Mesenchymal stem cell (in vitro differentiated cells and primary cell): ENCODE measurements at regions not wholly inside any gene's neighbourhood (a gene's known extent, or its start where the extent isn't known, plus 50 kb on each side); places are given as distances from the start of the nearest gene placed in this dataset.
"Not testable (repeated sequence)": the region's sequence is repeated elsewhere in the genome, so short reads cannot be mapped to it uniquely, and the experiment has no call there.

Experiments
- DNase-seq: peaks from one replicate; pipeline ENCODE4 v3.0.0-alpha.2; 2013
- H2AFZ ChIP-seq: one replicate; pipeline ENCODE4 v1.6.1; 2013; ENCODE audit warnings: low read depth, mild to moderate bottlenecking, control low read depth, inconsistent platforms, low read length, moderate library complexity
- H2AK5ac ChIP-seq: 2 replicates; pipeline ENCODE4 v1.6.1; 2013; ENCODE audit warnings: low read length, moderate library complexity, mild to moderate bottlenecking, inconsistent platforms; ENCODE audit not compliant: severe bottlenecking
- H2BK120ac ChIP-seq: one replicate; pipeline ENCODE4 v1.6.1; 2013; ENCODE audit warnings: low read depth, mild to moderate bottlenecking, inconsistent platforms, low read length, moderate library complexity
- H2BK12ac ChIP-seq, 2 experiments: one replicate each; pipeline ENCODE4 v1.6.1; 2013; ENCODE audit warnings: inconsistent platforms in 2 of 2, low read length in 2 of 2, mild to moderate bottlenecking in 2 of 2, moderate library complexity in 2 of 2, control low read depth in 1 of 2
- H2BK15ac ChIP-seq: one replicate; pipeline ENCODE4 v1.6.1; 2013; ENCODE audit warnings: mild to moderate bottlenecking, low read depth, inconsistent platforms; ENCODE audit not compliant: poor library complexity, severe bottlenecking
- H2BK5ac ChIP-seq: 2 replicates; pipeline ENCODE4 v1.6.1; 2013; ENCODE audit warnings: low read depth, mild to moderate bottlenecking, low read length, control low read depth, inconsistent platforms; ENCODE audit not compliant: poor library complexity, severe bottlenecking
- H3K14ac ChIP-seq, 2 experiments: one replicate each; pipeline ENCODE4 v1.6.1; 2013; ENCODE audit warnings: inconsistent platforms in 2 of 2, low read length in 2 of 2, control low read depth in 1 of 2, mild to moderate bottlenecking in 1 of 2, moderate library complexity in 1 of 2
- H3K18ac ChIP-seq, 2 experiments: one replicate each; pipeline ENCODE4 v1.6.1; 2013; ENCODE audit warnings: inconsistent platforms in 2 of 2, low read length in 2 of 2, control low read depth in 1 of 2, low read depth in 1 of 2, mild to moderate bottlenecking in 1 of 2
- H3K23ac ChIP-seq, 2 experiments: one replicate each; pipeline ENCODE4 v1.6.1; 2013; ENCODE audit warnings: inconsistent platforms in 2 of 2, low read length in 2 of 2, mild to moderate bottlenecking in 2 of 2, moderate library complexity in 2 of 2, control low read depth in 1 of 2
- H3K27ac ChIP-seq: 2 replicates; pipeline ENCODE4 v1.5.1; 2013; ENCODE audit warnings: mild to moderate bottlenecking, moderate library complexity, low read length, control low read depth, inconsistent platforms; ENCODE audit not compliant: poor library complexity, severe bottlenecking
- H3K27me3 ChIP-seq, 2 experiments: 2 replicates each; pipeline versions ENCODE4 v1.6.1 to v1.7.0; 2013; ENCODE audit warnings: low read length in 2 of 2, mild to moderate bottlenecking in 2 of 2, moderate library complexity in 2 of 2, control low read depth in 1 of 2, inconsistent platforms in 1 of 2; ENCODE audit not compliant: control insufficient read depth in 1 of 2, insufficient read depth in 1 of 2
- H3K36me3 ChIP-seq, 2 experiments: 2 replicates each; pipeline versions ENCODE4 v1.6.1 to v1.7.0; 2013; ENCODE audit warnings: low read length in 2 of 2, control low read depth in 1 of 2, inconsistent platforms in 1 of 2, low read depth in 1 of 2, mild to moderate bottlenecking in 1 of 2; ENCODE audit not compliant: insufficient read depth in 2 of 2, control insufficient read depth in 1 of 2
- H3K4ac ChIP-seq, 2 experiments: one replicate each; pipeline ENCODE4 v1.6.1; 2013; ENCODE audit warnings: inconsistent platforms in 2 of 2, low read length in 2 of 2, mild to moderate bottlenecking in 2 of 2, moderate library complexity in 2 of 2, control low read depth in 1 of 2, low read depth in 1 of 2
- H3K4me1 ChIP-seq: 2 replicates; pipeline ENCODE4 v1.6.1; 2013; ENCODE audit warnings: low read depth, low read length, control low read depth; ENCODE audit not compliant: control insufficient read depth, insufficient read depth
- H3K4me2 ChIP-seq: 2 replicates; pipeline ENCODE4 v1.6.1; 2013; ENCODE audit warnings: low read length, mild to moderate bottlenecking, inconsistent platforms; ENCODE audit not compliant: poor library complexity, severe bottlenecking
- H3K4me3 ChIP-seq, 2 experiments: 2 replicates each; pipeline versions ENCODE4 v1.5.1 to v1.7.0; 2013; ENCODE audit warnings: low read length in 2 of 2, mild to moderate bottlenecking in 2 of 2, control low read depth in 1 of 2, low read depth in 1 of 2; ENCODE audit not compliant: insufficient read depth in 1 of 2
- H3K79me1 ChIP-seq: replicated peaks from 2 replicates; pipeline ENCODE4 v1.6.1; 2013; ENCODE audit warnings: mild to moderate bottlenecking, control low read depth, low read length, inconsistent platforms; ENCODE audit not compliant: poor library complexity, severe bottlenecking
- H3K9ac ChIP-seq: 2 replicates; pipeline ENCODE4 v1.7.0; 2013; ENCODE audit warnings: mild to moderate bottlenecking, low read length, moderate library complexity
- H3K9me3 ChIP-seq: 2 replicates; pipeline ENCODE4 v1.7.0; 2013; ENCODE audit warnings: mild to moderate bottlenecking, low read length; ENCODE audit not compliant: control insufficient read depth
- H4K8ac ChIP-seq: one replicate; pipeline ENCODE4 v1.6.1; 2013; ENCODE audit warnings: inconsistent platforms, mild to moderate bottlenecking, low read length, moderate library complexity
- H4K91ac ChIP-seq: one replicate; pipeline ENCODE4 v1.6.1; 2013; ENCODE audit warnings: mild to moderate bottlenecking, low read length, inconsistent platforms
- WGBS: methylation state at CpG from one replicate; pipeline ENCODE4 v1.1.7; 2013; ENCODE audit warnings: mixed read lengths; 5-methylcytosine and 5-hydroxymethylcytosine counted together

GRCh38 chr1:58059789-58060188 lies 486.7 kb downstream of the OMA1 start:
- Histone ChIP-seq H3K9me3 (no peaks in the 10 kb centered on the region), H2AK5ac (no peak overlapping the region), H3K36me3 (no peaks in the 10 kb centered on the region), H3K4me3 (no peak overlapping the region), H3K27ac (no peak overlapping the region), H4K91ac (no peak overlapping the region), H3K27me3 (peaks cover 0 to 14% of the 10 kb centered on the region in 2 experiments), H2BK5ac (no peak overlapping the region), H2BK120ac (no peak overlapping the region), H3K4me2 (no peak overlapping the region), H3K14ac (no peak overlapping the region), H3K18ac (no peak overlapping the region), H3K23ac (no peak overlapping the region), H3K9ac (no peak overlapping the region), H2AFZ (no peak overlapping the region), H3K4me1 (no peaks in the 10 kb centered on the region), H3K79me1 (no peaks in the 10 kb centered on the region), H3K4ac (no peak overlapping the region), H2BK15ac (no peak overlapping the region), H2BK12ac (no peak overlapping the region), H4K8ac (no peak overlapping the region)
- no peak for DNase-seq
- 60% methylated on average over 6 of the region's 6 CpGs for whole genome bisulfite sequencing

GRCh38 chr1:58058323-58058722 lies 488.2 kb downstream of the OMA1 start:
- H2BK15ac ChIP-seq, result no peak overlapping the region
- no peaks in the 10 kb centered on the region for H3K4me1 ChIP-seq
- no peak overlapping the region for H3K23ac ChIP-seq

DNA sequence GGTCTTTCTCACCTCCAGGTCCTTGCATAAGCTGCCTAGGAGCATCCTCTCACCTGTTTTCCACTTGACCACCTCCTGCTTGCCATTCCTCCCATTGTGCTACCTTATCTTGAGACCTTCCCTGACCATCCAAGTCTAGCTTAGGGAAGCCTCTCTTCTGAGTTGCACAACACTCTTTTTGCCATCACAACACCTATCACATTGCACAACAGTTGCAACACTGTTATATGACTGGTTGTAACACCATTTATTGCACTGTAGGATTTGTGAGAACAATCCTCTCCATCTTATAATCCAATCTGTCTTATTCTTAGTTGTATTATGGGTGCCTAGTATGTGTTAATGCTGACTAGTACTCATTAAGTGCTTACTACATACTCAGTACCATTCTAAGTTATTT lies 488.7 kb downstream of the OMA1 start:
- Histone ChIP-seq H3K4ac (no peak overlapping the region), H3K27ac (no peak overlapping the region), H3K36me3 (no peaks in the 10 kb centered on the region), H3K4me1 (no peaks in the 10 kb centered on the region), H2BK120ac (no peak overlapping the region), H2BK5ac (no peak overlapping the region), H2BK12ac (no peak overlapping the region), H3K14ac (no peak overlapping the region), H3K4me2 (no peak overlapping the region), H3K79me1 (no peaks in the 10 kb centered on the region), H4K91ac (no peak overlapping the region), H3K27me3 (peaks cover 0 to 14% of the 10 kb centered on the region in 2 experiments), H3K18ac (no peak overlapping the region), H4K8ac (no peak overlapping the region), H3K9me3 (no peaks in the 10 kb centered on the region), H2AK5ac (no peak overlapping the region), H2BK15ac (no peak overlapping the region), H2AFZ (no peak overlapping the region), H3K4me3 (no peak overlapping the region), H3K9ac (no peak overlapping the region), H3K23ac (no peak overlapping the region)
- DNase-seq, result no peak

More at GRCh38 chr1:58058323-58058722, 488.2 kb downstream of the OMA1 start:
- Histone ChIP-seq H2BK12ac (no peak overlapping the region), H3K27me3 (peaks cover 0 to 14% of the 10 kb centered on the region in 2 experiments), H3K18ac (no peak overlapping the region), H2AFZ (no peak overlapping the region), H3K4ac (no peak overlapping the region), H3K79me1 (no peaks in the 10 kb centered on the region), H2BK120ac (no peak overlapping the region), H3K4me3 (no peak overlapping the region), H3K9me3 (no peaks in the 10 kb centered on the region), H3K36me3 (no peaks in the 10 kb centered on the region), H2BK5ac (no peak overlapping the region), H3K9ac (no peak overlapping the region), H4K91ac (no peak overlapping the region), H3K14ac (no peak overlapping the region), H2AK5ac (no peak overlapping the region), H4K8ac (no peak overlapping the region), H3K27ac (no peak overlapping the region), H3K4me2 (no peak overlapping the region)
- no peak for DNase-seq
- 76% methylated on average over 7 of the region's 8 CpGs for WGBS

GRCh38 chr1:58051187-58051586 lies 495.3 kb downstream of the OMA1 start:
- not testable (repeated sequence) for H3K4me1 ChIP-seq, H3K14ac ChIP-seq, H2BK120ac ChIP-seq, H2AK5ac ChIP-seq, H2BK5ac ChIP-seq, H2AFZ ChIP-seq, H3K23ac ChIP-seq, H4K8ac ChIP-seq, DNase-seq, H3K9me3 ChIP-seq, H2BK12ac ChIP-seq, H3K36me3 ChIP-seq, H3K4me3 ChIP-seq, H3K27ac ChIP-seq, H3K4ac ChIP-seq, H3K79me1 ChIP-seq, H3K18ac ChIP-seq, H3K4me2 ChIP-seq, H3K9ac ChIP-seq, H2BK15ac ChIP-seq, H3K27me3 ChIP-seq, H4K91ac ChIP-seq
- WGBS, result 100% methylated on average over 1 of the region's 2 CpGs
